Motor neuron (in vitro differentiated cells): ENCODE measurements at regions not wholly inside any gene's neighbourhood (a gene's known extent, or its start where the extent isn't known, plus 50 kb on each side); places are given as distances from the start of the nearest gene placed in this dataset.

ENCODE experiments used
- ATAC-seq, 8 experiments: fragments of 200-7000 bp; cut with Tn5 transposase; replicated peaks in 6 of 8; 2 replicates each; pipeline ENCODE4 v1.8.0; 2021; ENCODE audit warnings: mild to moderate bottlenecking in 8 of 8, moderate library complexity in 8 of 8
- H3K27ac ChIP-seq, 2 donors: fragments of 250-450 bp; sonication (Bioruptor Pico); 2 replicates each; pipeline ENCODE4 v1.9.0; 2021; ENCODE audit warnings: antibody characterized with exemption in 2 of 2, mild to moderate bottlenecking in 2 of 2, moderate library complexity in 1 of 2
- H3K4me1 ChIP-seq, 2 donors: fragments of 250-450 bp; sonication (Bioruptor Pico); replicated peaks in 1 of 2; 2 replicates each; pipeline ENCODE4 v1.6.1; 2021; ENCODE audit warnings: antibody characterized with exemption in 2 of 2, mild to moderate bottlenecking in 2 of 2, moderate library complexity in 1 of 2
- H3K4me3 ChIP-seq, 5 donors: fragments of 250-450 bp; sonication (Bioruptor Pico); 2 replicates each; pipeline ENCODE4 v1.9.0; 2021; ENCODE audit warnings: antibody characterized with exemption in 5 of 5, mild to moderate bottlenecking in 5 of 5, moderate library complexity in 4 of 5
- WGBS, 10 experiments: fragments of 450-650 bp; shearing (Covaris generic); methylation state at CpG; one replicate each; pipeline ENCODE4 v1.0.0; 2022; 5-methylcytosine and 5-hydroxymethylcytosine counted together
- in situ Hi-C, 9 experiments: fragments of 400-800 bp; cut with MboI; loops; one replicate each; pipeline ENCODE4 v1.15.0; 2021; ENCODE audit warnings: low sequenced_read_pairs in 9 of 9, low pct_unique_long_range_greater_than_20kb in 2 of 9; ENCODE audit not compliant: unreplicated experiment in 9 of 9

DNA sequence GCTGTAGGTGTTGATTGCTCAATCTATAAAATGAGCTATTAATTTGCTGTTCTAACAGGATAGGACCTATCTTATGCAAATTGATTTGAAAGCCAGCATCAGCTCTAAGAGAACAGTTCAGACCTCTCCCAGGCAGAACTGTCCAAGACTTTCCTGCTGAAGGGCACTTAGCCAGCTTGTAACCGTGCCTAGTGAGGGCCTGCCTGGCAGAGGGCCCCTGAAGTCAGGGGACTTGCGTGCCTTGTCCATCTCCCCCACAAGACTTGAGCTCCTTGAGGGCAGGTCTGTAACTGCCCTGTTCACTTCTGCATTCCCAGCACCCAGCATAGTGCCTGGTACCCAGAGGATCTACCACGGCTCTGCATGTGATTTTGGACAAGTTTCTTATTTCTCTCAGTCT lies 293.4 kb downstream of the CDK5RAP2 start:
- WGBS, 10 experiments: 0 to 100% (median 70%) methylated on average over 1 to 3 of the region's 3 CpGs; no CpG with 5 or more reads in 4 of the 10 experiments
- H3K4me3 ChIP-seq: no peak overlapping the region
- no peaks in the 10 kb centered on the region for H3K4me1 ChIP-seq
- no peak for ATAC-seq
- in situ Hi-C loops: no loop called here
- H3K27ac ChIP-seq: no peak overlapping the region

DNA sequence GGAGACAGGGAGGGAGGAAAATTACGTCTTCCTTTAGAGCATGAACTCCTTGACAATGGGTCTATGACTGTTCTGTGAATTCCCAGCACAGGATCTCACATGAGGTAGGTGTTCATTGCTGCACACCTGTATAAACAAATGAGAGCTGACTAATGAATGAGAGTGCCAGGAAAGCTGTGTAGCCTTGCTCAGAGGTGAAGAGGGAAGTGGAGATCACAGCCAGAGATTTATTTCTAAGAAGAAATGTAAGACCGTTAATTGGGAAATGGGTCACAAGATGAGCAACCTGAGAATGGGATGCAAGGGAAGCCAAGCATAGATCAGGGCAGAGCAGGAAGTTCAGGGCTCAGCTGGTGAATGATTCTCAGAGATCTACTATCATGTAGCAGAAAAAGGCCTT lies 295.1 kb downstream of the CDK5RAP2 start:
- Histone ChIP-seq H3K27ac (no peak overlapping the region), H3K4me3 (no peak overlapping the region), H3K4me1 (no peaks in the 10 kb centered on the region)
- in situ Hi-C loops: no loop called here
- ATAC-seq: no peak
- WGBS, 10 experiments: 17 to 100% (median 46%) methylated on average over 1 to 2 of the region's 2 CpGs

DNA sequence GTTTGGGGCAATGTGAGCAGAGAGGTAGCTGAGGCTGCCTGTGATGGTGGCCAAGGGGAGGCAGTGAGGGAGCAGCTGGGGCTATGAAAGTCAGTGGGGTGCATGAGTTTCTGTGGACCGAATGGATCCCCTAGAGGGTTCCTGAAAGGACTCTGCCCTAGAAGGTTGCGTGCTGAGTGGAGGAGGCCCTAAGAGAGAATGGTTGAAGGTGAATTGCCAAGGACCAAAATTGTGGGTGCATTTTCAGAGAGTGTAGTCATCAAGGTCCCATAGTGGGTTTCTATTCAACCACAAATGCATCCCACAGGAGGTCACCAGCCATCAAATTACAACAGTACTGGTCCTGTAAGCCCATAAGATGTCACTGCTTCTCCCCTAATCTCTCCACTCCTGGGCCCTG lies 298.3 kb downstream of the CDK5RAP2 start:
- in situ Hi-C loops: no loop called here
- no peak for ATAC-seq

DNA sequence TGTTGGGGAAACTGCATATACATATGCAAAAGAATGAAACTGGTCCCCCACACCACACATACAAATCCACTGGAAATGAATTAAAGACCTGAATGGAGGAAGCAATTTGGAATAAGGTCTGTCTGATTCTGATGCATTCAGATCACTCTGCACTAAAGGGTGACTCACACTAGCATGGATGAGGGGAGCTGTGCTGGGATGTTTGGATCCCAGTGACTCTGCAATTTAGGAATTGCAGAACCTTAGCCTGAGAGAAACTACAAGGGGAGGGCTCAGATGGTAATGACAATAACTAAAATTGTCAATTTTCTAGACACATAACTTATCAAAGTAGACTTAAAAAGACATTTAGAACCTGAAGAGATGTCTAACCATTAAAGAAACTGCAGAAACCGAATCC lies 312.0 kb downstream of the CDK5RAP2 start:
- no peak overlapping the region for H3K27ac ChIP-seq
- in situ Hi-C loops: no loop called here
- no peaks in the 10 kb centered on the region for H3K4me1 ChIP-seq
- ATAC-seq: no peak
- H3K4me3 ChIP-seq: no peak overlapping the region
- WGBS, 10 experiments: 50 to 100% (median 83%) methylated on average over 1 of the region's 1 CpG; no CpG with 5 or more reads in 4 of the 10 experiments

More for the DNA sequence above, 298.3 kb downstream of the CDK5RAP2 start:
- 60% methylated on average over 1 of the region's 2 CpGs; no CpG with 5 or more reads in 8 of the 10 experiments for WGBS, 10 experiments
- no peaks in the 10 kb centered on the region for H3K4me1 ChIP-seq
- no peak overlapping the region for H3K27ac ChIP-seq
- no peak overlapping the region for H3K4me3 ChIP-seq

DNA sequence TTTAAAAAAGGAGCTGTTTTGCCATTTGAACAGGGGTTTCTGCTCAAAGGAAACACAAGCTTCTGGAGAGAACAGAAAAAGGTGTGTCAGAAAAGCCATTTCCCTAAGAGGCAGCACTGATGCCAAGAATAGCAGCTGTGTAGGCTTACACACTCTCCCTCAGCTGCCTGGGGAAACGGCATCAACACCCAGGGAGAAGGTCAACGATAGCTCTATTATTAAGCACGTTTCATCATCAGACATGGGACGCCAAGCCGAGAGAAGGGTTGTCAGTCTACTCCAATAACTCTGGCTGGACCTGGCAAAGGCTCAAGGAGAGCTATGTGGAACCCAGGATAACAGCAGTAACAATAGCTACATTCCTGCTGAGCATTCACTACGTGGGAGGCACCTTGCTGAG lies 314.2 kb downstream of the CDK5RAP2 start:
- no peaks in the 10 kb centered on the region for H3K4me1 ChIP-seq
- H3K4me3 ChIP-seq: no peak overlapping the region
- 0 to 100% (median 67%) methylated on average over 1 to 6 of the region's 6 CpGs; no CpG with 5 or more reads in 3 of the 10 experiments for WGBS, 10 experiments
- in situ Hi-C loops: no loop called here
- ATAC-seq: peak in 2 of 8 experiments; percentile 32 to 48
- no peak overlapping the region for H3K27ac ChIP-seq

DNA sequence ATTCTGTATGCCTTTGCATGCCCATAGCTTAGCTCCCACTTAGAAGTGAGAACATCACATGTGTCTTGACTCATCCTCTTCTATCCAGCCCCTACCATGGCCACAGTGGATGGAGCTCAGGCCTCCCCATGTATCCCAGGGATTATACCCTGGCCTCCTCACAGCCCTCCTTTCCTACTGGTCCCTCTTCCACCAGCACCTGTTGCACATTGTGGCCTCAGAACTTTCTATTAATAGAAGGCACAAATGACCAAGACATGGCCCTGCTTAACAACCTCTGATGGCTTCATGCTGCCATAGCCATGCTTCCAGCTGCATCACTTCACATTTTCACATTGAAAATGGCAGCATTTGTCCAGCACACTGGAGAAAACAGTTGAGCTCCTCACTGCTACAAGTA lies 315.4 kb downstream of the CDK5RAP2 start:
- H3K4me3 ChIP-seq: no peak overlapping the region
- H3K4me1 ChIP-seq: no peaks in the 10 kb centered on the region
- in situ Hi-C loops: no loop called here
- no peak overlapping the region for H3K27ac ChIP-seq
- ATAC-seq: no peak

DNA sequence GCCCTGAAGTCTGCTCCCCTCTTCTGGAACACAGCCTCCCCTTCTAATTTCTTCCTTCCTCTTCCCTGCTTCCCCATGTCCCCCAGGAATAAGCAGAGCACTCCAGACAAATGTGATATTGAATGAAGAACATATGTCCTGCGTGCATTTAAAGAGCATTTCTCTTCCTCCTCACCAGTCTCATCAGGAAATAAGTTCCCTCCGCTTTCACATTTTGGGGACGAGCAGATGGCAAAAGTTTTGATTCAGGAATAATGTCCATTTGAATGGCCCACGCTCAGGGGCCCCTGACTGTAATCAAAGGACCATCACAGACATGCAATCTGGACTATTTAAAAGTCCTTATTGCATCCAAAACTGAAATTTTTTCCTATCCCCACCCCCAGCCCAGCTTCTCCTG lies 316.1 kb downstream of the CDK5RAP2 start:
- Histone ChIP-seq H3K4me3 (no peak overlapping the region), H3K27ac (no peak overlapping the region), H3K4me1 (no peaks in the 10 kb centered on the region)
- ATAC-seq: no peak
- in situ Hi-C loops: no loop called here
- WGBS, 10 experiments: 12 to 89% (median 77%) methylated on average over 1 to 3 of the region's 4 CpGs; no CpG with 5 or more reads in 5 of the 10 experiments

DNA sequence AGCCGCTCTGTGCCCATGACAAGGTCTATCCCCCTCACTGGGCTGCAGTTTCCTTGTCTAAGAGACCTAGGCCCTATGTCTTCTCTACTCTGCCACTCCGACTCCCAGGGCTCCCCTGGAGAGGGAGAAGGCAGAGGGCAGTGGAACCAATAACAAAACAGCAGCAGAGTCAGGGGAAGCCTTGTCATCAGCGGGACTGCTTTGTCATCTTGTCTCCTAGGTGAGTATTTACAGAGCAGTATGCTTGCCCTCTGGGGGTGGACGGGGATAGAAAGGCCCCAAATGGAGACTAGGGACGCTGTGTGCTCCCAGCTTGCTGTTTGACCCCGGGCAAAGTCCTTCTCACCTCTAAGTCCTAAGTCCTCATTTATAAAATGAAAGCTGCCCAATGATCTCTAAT lies 318.5 kb downstream of the CDK5RAP2 start:
- WGBS, 10 experiments: 54 to 88% (median 63%) methylated on average over 1 to 6 of the region's 6 CpGs; no CpG with 5 or more reads in 4 of the 10 experiments
- Histone ChIP-seq H3K4me1 (no peaks in the 10 kb centered on the region), H3K4me3 (no peak overlapping the region), H3K27ac (no peak overlapping the region)
- peak in 1 of 8 experiments; percentile 32 for ATAC-seq
- in situ Hi-C loops: no loop called here

DNA sequence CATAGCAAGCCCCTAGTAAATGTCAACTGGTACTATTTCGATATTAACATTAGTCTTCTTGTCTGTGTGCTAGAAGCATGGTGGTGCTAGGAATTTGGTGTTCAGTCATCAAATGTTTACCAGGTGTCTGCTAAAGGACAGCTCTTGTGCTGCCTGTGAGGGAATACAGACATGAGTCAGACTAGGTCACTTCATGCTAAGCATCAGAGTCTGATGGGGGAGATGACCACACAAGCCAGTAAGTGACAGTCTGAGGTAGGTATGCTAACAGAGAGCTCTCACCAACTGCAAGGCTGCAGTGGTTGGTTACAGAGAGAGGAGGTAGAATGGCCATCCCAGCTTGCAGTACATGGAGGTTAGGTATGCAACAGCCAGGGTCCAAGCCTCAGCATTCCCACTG lies 320.9 kb downstream of the CDK5RAP2 start:
- in situ Hi-C loops: no loop called here
- ATAC-seq: no peak
- no peaks in the 10 kb centered on the region for H3K4me1 ChIP-seq
- H3K27ac ChIP-seq: no peak overlapping the region
- H3K4me3 ChIP-seq: no peak overlapping the region
- WGBS, 10 experiments: 0 to 100% (median 79%) methylated on average over 1 of the region's 1 CpG; no CpG with 5 or more reads in 4 of the 10 experiments

DNA sequence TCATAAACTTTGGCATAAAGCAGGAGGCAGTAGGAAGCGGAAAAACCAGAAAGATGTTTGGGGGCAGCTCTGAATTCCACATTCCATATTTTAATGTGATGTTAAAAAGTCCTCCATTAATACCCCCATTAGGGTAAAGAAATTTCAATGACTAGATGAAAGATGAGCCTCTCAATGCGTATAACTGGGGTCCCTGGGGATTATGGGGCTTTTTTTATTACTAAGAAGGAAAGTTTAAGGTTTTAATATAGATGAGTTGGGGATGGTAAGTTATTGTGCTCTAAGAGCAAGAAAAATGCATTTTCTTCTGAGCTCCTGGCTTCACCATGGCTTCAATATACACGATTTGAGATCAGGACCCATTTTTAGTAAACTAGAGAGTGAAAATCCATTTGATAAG lies 321.9 kb downstream of the CDK5RAP2 start:
- in situ Hi-C loops: no loop called here
- ATAC-seq: no peak
- Histone ChIP-seq H3K4me1 (no peaks in the 10 kb centered on the region), H3K4me3 (no peak overlapping the region), H3K27ac (no peak overlapping the region)
- 24 to 100% (median 47%) methylated on average over 1 to 3 of the region's 3 CpGs; no CpG with 5 or more reads in 1 of the 10 experiments for WGBS, 10 experiments

DNA sequence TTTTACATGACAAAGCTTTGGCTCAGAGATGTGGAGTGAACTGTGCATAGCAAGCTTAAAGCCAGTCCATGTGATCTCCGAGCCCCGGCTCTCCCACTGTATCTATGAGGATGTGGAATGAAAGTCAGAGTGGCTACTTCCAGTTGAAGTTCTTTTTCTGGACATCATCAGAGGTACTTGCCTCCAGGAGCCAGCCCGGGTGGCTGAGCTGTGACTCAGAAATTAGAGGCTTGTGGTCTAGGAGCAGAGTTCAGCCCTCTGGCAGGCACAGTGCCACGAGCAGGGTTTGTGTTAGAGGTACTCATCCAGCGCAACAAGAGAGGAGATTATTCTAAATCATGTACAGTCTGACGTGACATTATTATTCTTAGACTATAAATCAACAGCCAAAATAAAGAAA lies 322.5 kb downstream of the CDK5RAP2 start:
- in situ Hi-C loops: no loop called here
- H3K4me1 ChIP-seq: no peaks in the 10 kb centered on the region

DNA sequence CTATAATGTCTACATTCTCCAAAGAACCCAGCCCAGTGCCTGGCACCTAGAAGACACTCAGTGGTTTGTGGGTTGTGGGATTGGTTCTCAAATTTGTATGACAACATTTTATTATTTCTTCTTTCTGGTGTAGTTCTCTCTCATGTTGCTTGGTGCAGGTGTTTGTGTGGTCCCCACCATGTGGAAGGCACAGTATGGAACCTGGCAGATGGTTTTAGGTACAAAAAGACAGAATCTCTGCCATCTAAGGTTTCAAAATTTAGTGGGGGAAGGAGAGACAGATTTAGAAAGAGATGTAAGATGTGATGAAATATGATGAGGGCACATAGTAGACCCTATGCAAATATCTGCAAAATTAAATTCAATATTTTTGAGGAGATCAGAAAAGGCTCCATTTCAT lies 323.8 kb downstream of the CDK5RAP2 start:
- in situ Hi-C loops: no loop called here
- no peak for ATAC-seq

More for the DNA sequence above, 322.5 kb downstream of the CDK5RAP2 start:
- WGBS, 10 experiments: 14 to 100% (median 61%) methylated on average over 1 to 4 of the region's 6 CpGs; no CpG with 5 or more reads in 2 of the 10 experiments
- ATAC-seq: no peak
- Histone ChIP-seq H3K27ac (no peak overlapping the region), H3K4me3 (no peak overlapping the region)

DNA sequence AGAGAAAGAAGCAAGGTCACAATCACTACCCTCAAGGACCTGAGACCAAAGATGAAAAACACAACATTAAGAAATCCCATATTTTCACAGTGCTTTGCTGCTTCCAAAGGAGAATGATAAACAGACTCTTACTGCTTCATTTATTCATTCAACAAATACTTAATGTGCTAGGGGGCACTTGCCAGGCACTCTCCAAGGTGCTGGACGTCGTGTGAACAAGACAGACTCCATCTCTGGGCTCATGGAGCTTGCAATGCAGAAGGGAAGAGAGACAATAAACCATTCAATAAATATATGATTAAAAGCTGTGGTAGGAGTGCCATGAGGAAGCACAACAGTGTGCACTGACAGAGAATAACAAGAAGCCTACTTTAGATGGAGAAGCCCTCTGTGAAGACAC lies 327.7 kb downstream of the CDK5RAP2 start:
- ATAC-seq: no peak
- H3K4me3 ChIP-seq: no peak overlapping the region
- no peak overlapping the region for H3K27ac ChIP-seq
- 0 to 69% (median 7%) methylated on average over 2 of the region's 2 CpGs; no CpG with 5 or more reads in 2 of the 10 experiments for WGBS, 10 experiments
- in situ Hi-C loops: no loop called here
- H3K4me1 ChIP-seq: no peaks in the 10 kb centered on the region

More for the DNA sequence above, 323.8 kb downstream of the CDK5RAP2 start:
- Histone ChIP-seq H3K27ac (no peak overlapping the region), H3K4me3 (no peak overlapping the region), H3K4me1 (no peaks in the 10 kb centered on the region)

DNA sequence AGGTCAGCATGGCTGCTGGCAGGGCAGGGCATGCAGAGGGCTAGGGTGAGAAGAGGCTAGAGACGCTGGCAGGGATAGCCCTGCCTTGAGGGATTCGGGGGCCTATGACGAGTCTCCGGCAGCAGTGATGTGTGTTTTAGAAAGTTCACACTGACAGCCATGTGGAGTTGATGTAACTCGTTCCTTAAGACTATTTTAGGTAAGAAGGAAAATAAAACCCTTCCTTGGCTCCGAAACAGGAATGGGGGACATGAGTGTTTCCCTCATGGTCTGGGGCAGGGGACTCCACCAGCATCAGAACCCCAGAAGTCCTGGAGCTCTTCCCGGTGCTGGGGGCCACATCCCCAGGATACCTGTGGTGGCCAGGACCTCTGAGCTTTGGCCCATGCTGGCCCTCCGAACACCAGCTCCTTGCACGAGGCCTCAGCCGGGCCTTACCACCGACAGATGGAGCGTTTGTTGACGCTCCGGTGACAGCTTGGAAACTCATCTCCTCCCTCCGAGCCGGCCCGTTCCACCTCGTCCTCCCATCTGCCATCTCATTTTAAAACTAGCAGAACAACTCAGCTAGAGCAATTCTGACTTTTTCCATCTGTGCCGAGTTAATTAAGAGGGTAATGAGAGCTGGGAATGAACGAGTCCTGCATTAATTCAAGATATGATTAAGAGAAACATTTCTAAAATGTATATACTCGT lies 337.7 kb downstream of the CDK5RAP2 start:
- 0 to 88% (median 61%) methylated on average over 1 to 18 of the region's 21 CpGs for WGBS, 10 experiments
- no peak for ATAC-seq
- H3K4me1 ChIP-seq: no peaks in the 10 kb centered on the region
- in situ Hi-C loops: no loop called here
- no peak overlapping the region for H3K4me3 ChIP-seq
- H3K27ac ChIP-seq: no peak overlapping the region
